ENCODE measurements at regions not wholly inside any gene's neighbourhood (a gene's known extent, or its start where the extent isn't known, plus 50 kb on each side); places are given as distances from the start of the nearest gene placed in this dataset.
"Not testable (repeated sequence)": the region's sequence is repeated elsewhere in the genome, so short reads cannot be mapped to it uniquely, and the experiment has no call there.

GRCh38 chr9:73347123-73347522 lies 195.5 kb downstream of the ANXA1 start:
- DNase-seq, result no peak

- no peak for DNase-seq
These were observed 196.1 kb downstream of the ANXA1 start for GRCh38 chr9:73347720-73348119.

GRCh38 chr9:73348471-73348870 lies 196.8 kb downstream of the ANXA1 start:
- no peak for DNase-seq

GRCh38 chr9:73349476-73349875 lies 197.8 kb downstream of the ANXA1 start:
- no peak for DNase-seq

- DNase-seq, result no peak
These were observed 205.9 kb downstream of the ANXA1 start for GRCh38 chr9:73357607-73358006.

- no peak for DNase-seq
These were observed 218.4 kb downstream of the ANXA1 start for GRCh38 chr9:73370053-73370452.

- no peak for DNase-seq
These were observed 220.1 kb downstream of the ANXA1 start for GRCh38 chr9:73371801-73372200.

GRCh38 chr9:73380411-73380810 lies 228.7 kb downstream of the ANXA1 start:
- no peak for DNase-seq

GRCh38 chr9:73402081-73403028 lies 250.7 kb downstream of the ANXA1 start:
- DNase-seq, result no peak

GRCh38 chr9:73411494-73411893 lies 259.8 kb downstream of the ANXA1 start:
- no peak for DNase-seq

GRCh38 chr9:73412874-73413273 lies 261.2 kb downstream of the ANXA1 start:
- DNase-seq, result no peak

- no peak for DNase-seq
These were observed 272.2 kb downstream of the ANXA1 start for GRCh38 chr9:73423891-73424290.

- DNase-seq, result no peak
These were observed 274.6 kb downstream of the ANXA1 start for GRCh38 chr9:73426269-73426668.

GRCh38 chr9:73434826-73435225 lies 283.2 kb downstream of the ANXA1 start:
- no peak for DNase-seq

GRCh38 chr9:73437758-73438157 lies 286.1 kb downstream of the ANXA1 start:
- DNase-seq, result no peak

GRCh38 chr9:73439839-73440238 lies 288.2 kb downstream of the ANXA1 start:
- not testable (repeated sequence) for DNase-seq

GRCh38 chr9:73441223-73441622 lies 289.6 kb downstream of the ANXA1 start:
- no peak for DNase-seq

GRCh38 chr9:73441890-73442818 lies 290.5 kb downstream of the ANXA1 start:
- no peak for DNase-seq

GRCh38 chr9:73444821-73445220 lies 293.2 kb downstream of the ANXA1 start:
- DNase-seq, result no peak

GRCh38 chr9:73445384-73445783 lies 293.7 kb downstream of the ANXA1 start:
- DNase-seq, result not testable (repeated sequence)

- no peak for DNase-seq
These were observed 294.6 kb downstream of the ANXA1 start for GRCh38 chr9:73446306-73446705.

GRCh38 chr9:73451003-73451402 lies 299.3 kb downstream of the ANXA1 start:
- no peak for DNase-seq

- no peak for DNase-seq
These were observed 308.2 kb downstream of the ANXA1 start for GRCh38 chr9:73459817-73460216.

GRCh38 chr9:73468716-73469115 lies 317.1 kb downstream of the ANXA1 start:
- DNase-seq, result no peak
